ENCODE measurements at regions not wholly inside any gene's neighbourhood (a gene's known extent, or its start where the extent isn't known, plus 50 kb on each side); places are given as distances from the start of the nearest gene placed in this dataset.

- Mint-ChIP-seq H3K4me3 (peak overlapping the region; percentile 86 to 87), H3K4me1 (peaks cover 42 to 51% of the 10 kb centered on the region in 2 donors), H3K27me3 (peaks cover 63 to 84% of the 10 kb centered on the region in 2 donors), H3K36me3 (no peaks in the 10 kb centered on the region), H3K9me3 (peaks cover 0 to 2% of the 10 kb centered on the region in 2 donors), H3K27ac (peak overlapping the region; percentile 84)
- ATAC-seq (replicated peaks) (peak; percentile 49 to 52), DNase-seq (no peak)
Observed at GRCh38 chr3:43996379-43997301, 245.0 kb upstream of the TOPAZ1 start.

- ATAC-seq (replicated peaks) (no peak), DNase-seq (no peak)
- Mint-ChIP-seq H3K36me3 (no peaks in the 10 kb centered on the region), H3K27ac (peak overlapping the region; percentile 83), H3K9me3 (peaks cover 0 to 2% of the 10 kb centered on the region in 2 donors), H3K4me3 (peak overlapping the region; percentile 86 to 87), H3K4me1 (peaks cover 42 to 51% of the 10 kb centered on the region in 2 donors), H3K27me3 (peaks cover 67 to 84% of the 10 kb centered on the region in 2 donors)
Observed at GRCh38 chr3:43997316-43997715, 244.4 kb upstream of the TOPAZ1 start.

GRCh38 chr3:43997788-43998369 lies 243.8 kb upstream of the TOPAZ1 start:
- H3K9me3 Mint-ChIP-seq, result peaks cover 0 to 2% of the 10 kb centered on the region in 2 donors
- no peak for DNase-seq
- H3K27me3 Mint-ChIP-seq, result peaks cover 71 to 87% of the 10 kb centered on the region in 2 donors

GRCh38 chr3:43998370-43998835 lies 243.3 kb upstream of the TOPAZ1 start:
- peak overlapping the region; percentile 76 to 87 for H3K4me3 Mint-ChIP-seq
- peaks cover 73 to 87% of the 10 kb centered on the region in 2 donors for H3K27me3 Mint-ChIP-seq
- no peaks in the 10 kb centered on the region for H3K36me3 Mint-ChIP-seq
- peaks cover 0 to 2% of the 10 kb centered on the region in 2 donors for H3K9me3 Mint-ChIP-seq
- H3K27ac Mint-ChIP-seq, result peak overlapping the region; percentile 83
- DNase-seq (no peak), ATAC-seq (replicated peaks) (peak; percentile 39 to 48)
- H3K4me1 Mint-ChIP-seq, result peaks cover 42 to 51% of the 10 kb centered on the region in 2 donors

More at GRCh38 chr3:43997788-43998369, 243.8 kb upstream of the TOPAZ1 start:
- Mint-ChIP-seq H3K27ac (peak overlapping the region; percentile 83), H3K36me3 (no peaks in the 10 kb centered on the region), H3K4me1 (peaks cover 42 to 51% of the 10 kb centered on the region in 2 donors), H3K4me3 (peak overlapping the region; percentile 76 to 87)
- no peak for ATAC-seq (replicated peaks)

GRCh38 chr3:43998836-43999727 lies 242.6 kb upstream of the TOPAZ1 start:
- no peak for DNase-seq
- Mint-ChIP-seq H3K9me3 (peaks cover 0 to 2% of the 10 kb centered on the region in 2 donors), H3K4me1 (peaks cover 42 to 51% of the 10 kb centered on the region in 2 donors), H3K4me3 (peak overlapping the region; percentile 76 to 87), H3K27ac (peak overlapping the region; percentile 68), H3K27me3 (peaks cover 68 to 86% of the 10 kb centered on the region in 2 donors), H3K36me3 (no peaks in the 10 kb centered on the region)
- peak; percentile 11 to 28 for ATAC-seq (replicated peaks)

- Mint-ChIP-seq H3K9me3 (peaks cover 0 to 2% of the 10 kb centered on the region in 2 donors), H3K27ac (peak overlapping the region; percentile 65), H3K27me3 (peaks cover 69 to 86% of the 10 kb centered on the region in 2 donors), H3K4me1 (peaks cover 38 to 45% of the 10 kb centered on the region in 2 donors), H3K4me3 (peak overlapping the region; percentile 65 to 66), H3K36me3 (no peaks in the 10 kb centered on the region)
- ATAC-seq (replicated peaks), result no peak
- DNase-seq, result no peak
Observed at GRCh38 chr3:43999728-44000319, 241.9 kb upstream of the TOPAZ1 start.

- Mint-ChIP-seq H3K4me3 (no peak overlapping the region), H3K9me3 (peaks cover 0 to 2% of the 10 kb centered on the region in 2 donors), H3K27ac (no peak overlapping the region), H3K4me1 (peaks cover 35 to 38% of the 10 kb centered on the region in 2 donors), H3K27me3 (peaks cover 62 to 81% of the 10 kb centered on the region in 2 donors), H3K36me3 (no peaks in the 10 kb centered on the region)
- DNase-seq (no peak), ATAC-seq (replicated peaks) (no peak)
Observed at GRCh38 chr3:44000586-44000985, 241.1 kb upstream of the TOPAZ1 start.

- no peak overlapping the region for H3K4me3 Mint-ChIP-seq
- no peak for DNase-seq
- H3K27me3 Mint-ChIP-seq, result peaks cover 58 to 77% of the 10 kb centered on the region in 2 donors
- H3K4me1 Mint-ChIP-seq, result peaks cover 30 to 33% of the 10 kb centered on the region in 2 donors
- peaks cover 0 to 2% of the 10 kb centered on the region in 2 donors for H3K9me3 Mint-ChIP-seq
- H3K36me3 Mint-ChIP-seq, result no peaks in the 10 kb centered on the region
- no peak overlapping the region for H3K27ac Mint-ChIP-seq
- no peak for ATAC-seq (replicated peaks)
Observed at GRCh38 chr3:44001072-44001471, 240.6 kb upstream of the TOPAZ1 start.

GRCh38 chr3:44003801-44004200 lies 237.9 kb upstream of the TOPAZ1 start:
- no peak overlapping the region for H3K27ac Mint-ChIP-seq
- no peaks in the 10 kb centered on the region for H3K36me3 Mint-ChIP-seq
- no peak for ATAC-seq (replicated peaks)
- peaks cover 0 to 2% of the 10 kb centered on the region in 2 donors for H3K9me3 Mint-ChIP-seq
- H3K27me3 Mint-ChIP-seq, result peaks cover 33 to 49% of the 10 kb centered on the region in 2 donors
- no peak for DNase-seq
- peaks cover 5 to 7% of the 10 kb centered on the region in 2 donors for H3K4me1 Mint-ChIP-seq
- H3K4me3 Mint-ChIP-seq, result no peak overlapping the region

- no peak for ATAC-seq (replicated peaks)
- H3K9me3 Mint-ChIP-seq, result no peaks in the 10 kb centered on the region
- no peak overlapping the region for H3K4me3 Mint-ChIP-seq
- H3K36me3 Mint-ChIP-seq, result no peaks in the 10 kb centered on the region
- peaks cover 36 to 42% of the 10 kb centered on the region in 2 donors for H3K27me3 Mint-ChIP-seq
- no peak overlapping the region for H3K27ac Mint-ChIP-seq
- no peak for DNase-seq
- no peaks in the 10 kb centered on the region for H3K4me1 Mint-ChIP-seq
Observed at GRCh38 chr3:44011680-44012079, 230.0 kb upstream of the TOPAZ1 start.

- Mint-ChIP-seq H3K4me1 (no peaks in the 10 kb centered on the region), H3K4me3 (no peak overlapping the region), H3K27ac (no peak overlapping the region), H3K9me3 (no peaks in the 10 kb centered on the region), H3K36me3 (no peaks in the 10 kb centered on the region), H3K27me3 (peaks cover 36 to 42% of the 10 kb centered on the region in 2 donors)
- ATAC-seq (replicated peaks), result no peak
- no peak for DNase-seq
Observed at GRCh38 chr3:44012160-44012899, 229.4 kb upstream of the TOPAZ1 start.

GRCh38 chr3:44013967-44014366 lies 227.7 kb upstream of the TOPAZ1 start:
- H3K36me3 Mint-ChIP-seq, result no peaks in the 10 kb centered on the region
- ATAC-seq (replicated peaks), result no peak

GRCh38 chr3:44015170-44015569 lies 226.5 kb upstream of the TOPAZ1 start:
- H3K27ac Mint-ChIP-seq, result no peak overlapping the region
- peaks cover 39 to 41% of the 10 kb centered on the region in 2 donors for H3K27me3 Mint-ChIP-seq

More at GRCh38 chr3:44013967-44014366, 227.7 kb upstream of the TOPAZ1 start:
- no peak for DNase-seq
- Mint-ChIP-seq H3K27ac (no peak overlapping the region), H3K4me3 (no peak overlapping the region), H3K9me3 (no peaks in the 10 kb centered on the region), H3K4me1 (no peaks in the 10 kb centered on the region), H3K27me3 (peaks cover 38 to 42% of the 10 kb centered on the region in 2 donors)

More at GRCh38 chr3:44015170-44015569, 226.5 kb upstream of the TOPAZ1 start:
- no peaks in the 10 kb centered on the region for H3K4me1 Mint-ChIP-seq
- no peaks in the 10 kb centered on the region for H3K9me3 Mint-ChIP-seq
- no peak overlapping the region for H3K4me3 Mint-ChIP-seq
- H3K36me3 Mint-ChIP-seq, result no peaks in the 10 kb centered on the region
- DNase-seq, result no peak
- no peak for ATAC-seq (replicated peaks)

Data from stimulated activated naive B cell treated with anti-CD40 and anti-IgM and Interleukin-4, amounts not matched to agents 10 μg/mL and 1 μg/mL and 100 μg/mL, for 72 hours (primary cell).